Pancreas (tissue), 10 donors: ENCODE measurements at regions not wholly inside any gene's neighbourhood (a gene's known extent, or its start where the extent isn't known, plus 50 kb on each side); places are given as distances from the start of the nearest gene placed in this dataset.

Source experiments
- ATAC-seq, 4 donors: fragments of 200-7000 bp; cut with Tn5 transposase; one replicate each; pipeline versions ENCODE4 v1.8.0 to v1.9.1; 2020; ENCODE audit warnings: mild to moderate bottlenecking in 4 of 4, moderate library complexity in 4 of 4
- DNase-seq, 6 donors: peaks; one replicate each; pipeline ENCODE4 v3.0.0-alpha.2; 2020
- FAIRE-seq: peaks from 2 replicates; lab custom pipeline; 2012; peaks lifted over from hg19 to GRCh38; lab: Jason Lieb, UNC
- H3K27ac ChIP-seq, 4 donors: fragments of 200-600 bp; sonication (generic); 1 replicate in 3 of 4; 2 replicates in 1 of 4; pipeline versions ENCODE4 v1.5.0 to v1.8.0; 2020
- H3K27me3 ChIP-seq, 4 donors: fragments of 200-600 bp; one replicate each; pipeline ENCODE4 v1.8.0; 2021
- H3K36me3 ChIP-seq, 3 donors: fragments of 200-600 bp; sonication (generic) in 1 of 3; one replicate each; pipeline versions ENCODE4 v1.5.0 to v1.8.0; 2020 to 2021
- H3K4me1 ChIP-seq, 3 donors: fragments of 200-600 bp; one replicate each; pipeline ENCODE4 v1.8.0; 2021
- H3K4me3 ChIP-seq, 4 donors: fragments of 200-600 bp; sonication (generic) in 2 of 4; one replicate each; pipeline versions ENCODE4 v1.5.0 to v1.8.0; 2020 to 2021
- H3K9me3 ChIP-seq, 4 donors: fragments of 200-600 bp; one replicate each; pipeline ENCODE4 v1.8.0; 2021
- WGBS, 2 donors: extraction: QIAGEN DNeasy Blood & Tissue Kit; methylation state at CpG; one replicate each; pipeline ENCODE4 v1.1.7; 2013; 5-methylcytosine and 5-hydroxymethylcytosine counted together
- intact Hi-C, 3 donors: fragments of 100-400 bp; cut with DNase I; formaldehyde crosslinking; loops; one replicate each; pipeline versions ENCODE4 v1.11.1 to v1.14.2; 2022
- TF ChIP-seq, protein P1 (sequence below), 4 donors: fragments of 200-600 bp; sonication (generic) in 3 of 4; IDR thresholded peaks; one replicate each; pipeline versions ENCODE4 v1.5.0 to v1.8.0; 2021; ENCODE audit warnings: antibody characterized with exemption in 4 of 4
- donor health status: healthy with polysubstance abuse.
- donor health status: DM: no; HTN: no; CAD: no; lungs with moderate emphysema.
- donor health status: DM: no; HTN: no; CAD: no.
- donor health status: control.
- donor health status: control.
- donor health status: Bipolar disorder and iron deficiency.
- donor health status: DM: yes; HTN: yes; CAD: no.
- donor health status: DM: no; HTN: no; CAD: no.
- donor health status: DM: no; HTN: no; CAD: no.
- donor health status: DM: yes; HTN: yes; CAD: no.

GRCh38 chr5:109496112-109496511, 86.3 kb upstream of the PJA2 start:
- no peak for FAIRE-seq

GRCh38 chr5:109487753-109488420, 78.1 kb upstream of the PJA2 start:
- no peak overlapping the region for H3K4me3 ChIP-seq

More at GRCh38 chr5:109496112-109496511, 86.3 kb upstream of the PJA2 start:
- ATAC-seq (no peak), DNase-seq (no peak)
- WGBS, 2 donors, result 84 to 88% methylated on average over 3 of the region's 3 CpGs
- Histone ChIP-seq H3K9me3 (no peaks in the 10 kb centered on the region), H3K27me3 (no peaks in the 10 kb centered on the region), H3K36me3 (no peaks in the 10 kb centered on the region), H3K4me1 (no peaks in the 10 kb centered on the region), H3K4me3 (no peak overlapping the region), H3K27ac (no peak overlapping the region)
- TF ChIP-seq, protein P1, sequence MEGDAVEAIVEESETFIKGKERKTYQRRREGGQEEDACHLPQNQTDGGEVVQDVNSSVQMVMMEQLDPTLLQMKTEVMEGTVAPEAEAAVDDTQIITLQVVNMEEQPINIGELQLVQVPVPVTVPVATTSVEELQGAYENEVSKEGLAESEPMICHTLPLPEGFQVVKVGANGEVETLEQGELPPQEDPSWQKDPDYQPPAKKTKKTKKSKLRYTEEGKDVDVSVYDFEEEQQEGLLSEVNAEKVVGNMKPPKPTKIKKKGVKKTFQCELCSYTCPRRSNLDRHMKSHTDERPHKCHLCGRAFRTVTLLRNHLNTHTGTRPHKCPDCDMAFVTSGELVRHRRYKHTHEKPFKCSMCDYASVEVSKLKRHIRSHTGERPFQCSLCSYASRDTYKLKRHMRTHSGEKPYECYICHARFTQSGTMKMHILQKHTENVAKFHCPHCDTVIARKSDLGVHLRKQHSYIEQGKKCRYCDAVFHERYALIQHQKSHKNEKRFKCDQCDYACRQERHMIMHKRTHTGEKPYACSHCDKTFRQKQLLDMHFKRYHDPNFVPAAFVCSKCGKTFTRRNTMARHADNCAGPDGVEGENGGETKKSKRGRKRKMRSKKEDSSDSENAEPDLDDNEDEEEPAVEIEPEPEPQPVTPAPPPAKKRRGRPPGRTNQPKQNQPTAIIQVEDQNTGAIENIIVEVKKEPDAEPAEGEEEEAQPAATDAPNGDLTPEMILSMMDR (IDR thresholded peaks at IDR 0.05), result no peak
- intact Hi-C loops, result no loop called here

GRCh38 chr5:109486200-109486804, 76.5 kb upstream of the PJA2 start:
- no peak overlapping the region for H3K27ac ChIP-seq
- H3K4me3 ChIP-seq, result no peak overlapping the region
- whole genome bisulfite sequencing, 2 donors, result 91 to 94% methylated on average over 10 of the region's 10 CpGs
- no peak for ATAC-seq
- peaks cover 0 to 18% (median 12%) of the 10 kb centered on the region in 3 donors for H3K4me1 ChIP-seq
- FAIRE-seq, result no peak
- TF ChIP-seq, protein P1 (IDR thresholded peaks at IDR 0.05), result no peak
- no peaks in the 10 kb centered on the region for H3K36me3 ChIP-seq
- no peaks in the 10 kb centered on the region for H3K9me3 ChIP-seq
- no peaks in the 10 kb centered on the region for H3K27me3 ChIP-seq
- DNase-seq, result no peak
- intact Hi-C loops, result no loop called here

More at GRCh38 chr5:109487753-109488420, 78.1 kb upstream of the PJA2 start:
- DNase-seq (peak in 2 of 6 donors; percentile 26 to 58), FAIRE-seq (no peak), ATAC-seq (no peak)
- TF ChIP-seq, protein P1 (IDR thresholded peaks at IDR 0.05), result no peak
- Histone ChIP-seq H3K9me3 (no peaks in the 10 kb centered on the region), H3K36me3 (no peaks in the 10 kb centered on the region), H3K27ac (no peak overlapping the region), H3K27me3 (no peaks in the 10 kb centered on the region), H3K4me1 (peaks cover 0 to 18% (median 12%) of the 10 kb centered on the region in 3 donors)
- 94 to 95% methylated on average over 65 of the region's 65 CpGs for WGBS, 2 donors
- intact Hi-C loops, result no loop called here

DNA sequence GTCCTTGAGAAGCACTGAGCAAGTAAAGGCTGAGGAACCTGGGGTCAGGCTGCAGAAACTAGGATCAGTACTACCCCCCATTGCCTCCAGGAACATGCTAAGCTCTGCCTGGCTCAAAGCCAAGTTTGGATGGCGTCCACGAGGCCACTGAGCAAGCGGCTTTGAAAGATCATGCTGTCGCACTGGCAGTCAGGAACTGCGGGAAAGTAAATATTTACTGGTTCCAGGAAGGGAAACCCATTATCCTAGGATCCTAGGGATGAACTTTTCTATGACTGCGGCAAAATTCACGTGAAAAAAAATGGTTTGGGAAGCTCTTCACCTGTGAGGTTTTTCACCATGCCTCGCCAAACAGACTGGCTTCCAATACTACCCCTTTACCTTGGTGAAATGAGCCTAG, 75.3 kb upstream of the PJA2 start:
- H3K4me1 ChIP-seq, result peaks cover 0 to 18% (median 12%) of the 10 kb centered on the region in 3 donors
- intact Hi-C loops, result no loop called here
- H3K27ac ChIP-seq, result peak overlapping the region in 1 of 4 donors; percentile 10
- FAIRE-seq (no peak), ATAC-seq (peak; percentile 88 to 96 (median 94)), DNase-seq (peak; percentile 71 to 84 (median 77))
- no peaks in the 10 kb centered on the region for H3K9me3 ChIP-seq
- peak overlapping the region in 1 of 4 donors; percentile 17 for H3K4me3 ChIP-seq
- no peaks in the 10 kb centered on the region for H3K36me3 ChIP-seq
- TF ChIP-seq, protein P1 (IDR thresholded peaks at IDR 0.05), result no peak
- 10% methylated on average over 8 of the region's 8 CpGs for WGBS, 2 donors
- no peaks in the 10 kb centered on the region for H3K27me3 ChIP-seq
